GM12891 (cell line): ENCODE measurements at regions not wholly inside any gene's neighbourhood (a gene's known extent, or its start where the extent isn't known, plus 50 kb on each side); places are given as distances from the start of the nearest gene placed in this dataset.

Source experiments
- POLR2A ChIP-seq: IDR thresholded peaks from 2 replicates; pipeline ENCODE4 v1.6.1; 2011; ENCODE audit warnings: low read depth, low read length, control low read depth
- POLR2AphosphoS5 ChIP-seq: IDR thresholded peaks from 2 replicates; pipeline ENCODE4 v1.6.1; 2011; ENCODE audit warnings: low read depth, low read length, control low read depth
- TAF1 ChIP-seq: IDR thresholded peaks from 2 replicates; pipeline ENCODE4 v1.6.1; 2011; ENCODE audit warnings: low read depth, low read length, control low read depth

GRCh38 chr5:27568811-27569210 lies 530.4 kb upstream of the CDH9 start:
- TF ChIP-seq POLR2A (no peak), POLR2AphosphoS5 (no peak), TAF1 (no peak)
